NCI-H510A (cell line): ENCODE measurements at regions not wholly inside any gene's neighbourhood (a gene's known extent, or its start where the extent isn't known, plus 50 kb on each side); places are given as distances from the start of the nearest gene placed in this dataset.
"Not testable (repeated sequence)": the region's sequence is repeated elsewhere in the genome, so short reads cannot be mapped to it uniquely, and the experiment has no call there.

Experiments used
- DNase-seq: peaks from one replicate; lab custom pipeline; 2025; lab: John Stamatoyannopoulos, UW

DNA sequence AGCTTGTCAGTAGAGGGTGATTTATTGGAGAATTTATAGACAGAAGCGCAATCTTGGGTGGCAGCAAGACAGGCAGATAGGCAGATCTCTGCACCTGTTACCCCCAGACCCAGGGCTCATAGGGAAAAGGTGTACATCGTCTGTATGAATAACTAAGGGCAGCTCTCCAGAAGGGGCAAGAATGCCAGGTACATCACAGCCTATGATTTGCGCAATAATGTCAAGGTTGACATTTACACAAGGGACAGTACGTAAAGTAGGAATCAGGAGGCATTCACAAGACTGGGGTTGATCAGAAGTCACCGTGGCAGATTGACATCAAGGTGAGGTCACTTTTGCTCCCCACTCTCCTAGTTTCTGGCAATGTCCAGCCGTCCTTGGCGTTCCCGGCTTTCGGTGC lies 524.1 kb downstream of the TRIML1 start:
- no peak for DNase-seq

DNA sequence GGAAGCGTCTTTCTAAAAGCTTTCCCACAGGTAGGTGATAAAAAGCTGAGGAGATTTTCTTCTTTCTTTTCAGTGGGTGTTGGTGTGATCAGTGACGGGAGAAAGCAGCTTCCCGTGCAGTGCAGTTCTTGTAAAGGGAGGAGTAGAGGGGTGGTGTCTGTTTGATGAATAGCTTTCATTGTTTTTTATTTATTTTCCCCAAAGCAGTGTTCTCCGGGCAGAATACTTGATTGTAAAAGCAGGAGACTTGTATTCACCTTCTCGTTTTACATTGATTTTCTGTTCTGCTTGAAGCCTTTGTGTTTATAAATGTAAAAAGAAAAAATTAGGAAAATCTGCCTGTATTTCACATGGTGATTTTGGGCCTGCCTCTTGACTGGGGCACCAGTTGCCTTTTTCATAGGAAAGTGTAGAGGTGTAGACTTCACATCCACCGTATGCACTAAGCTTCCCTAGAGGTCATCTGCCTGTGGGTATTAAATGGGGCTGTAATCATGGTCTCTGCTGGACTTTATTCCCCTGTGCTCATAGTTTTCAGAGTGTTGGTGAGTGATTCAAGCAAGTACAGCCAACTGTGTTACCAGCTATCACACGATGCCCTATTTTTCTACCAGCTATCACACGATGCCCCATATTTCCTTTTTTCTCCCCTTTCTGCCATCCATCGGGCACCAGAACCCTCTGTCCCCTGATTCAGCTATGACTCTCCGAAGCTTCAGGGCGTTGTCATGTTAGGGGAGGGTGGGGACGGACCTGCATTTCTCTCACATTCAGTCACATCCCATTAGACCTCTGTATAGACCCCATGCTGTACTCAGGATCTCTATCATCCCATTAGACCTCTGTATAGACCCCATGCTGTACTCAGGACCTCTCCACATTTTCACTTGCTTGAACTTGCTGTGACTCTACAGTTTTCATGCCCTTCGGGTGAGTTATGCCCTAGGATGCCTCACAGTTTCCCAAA lies 526.5 kb downstream of the TRIML1 start:
- no peak for DNase-seq

DNA sequence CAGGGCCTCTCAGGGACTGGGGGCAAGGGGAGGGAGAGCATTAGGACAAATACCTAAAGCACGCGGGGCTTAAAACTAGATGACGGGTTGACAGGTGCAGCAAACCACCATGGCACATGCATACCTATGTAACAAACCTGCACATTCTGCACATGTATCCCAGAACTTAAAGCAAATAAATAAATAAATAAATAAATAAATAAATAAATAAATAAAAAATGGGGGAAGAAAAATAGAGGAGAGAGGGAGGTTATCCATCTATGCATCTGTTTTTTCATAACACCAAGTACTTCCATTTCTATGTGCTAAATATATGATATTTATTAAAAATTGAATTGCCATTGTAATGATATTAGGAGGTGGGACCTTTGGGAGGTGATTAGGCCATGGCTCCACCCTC lies 539.5 kb downstream of the TRIML1 start:
- not testable (repeated sequence) for DNase-seq

DNA sequence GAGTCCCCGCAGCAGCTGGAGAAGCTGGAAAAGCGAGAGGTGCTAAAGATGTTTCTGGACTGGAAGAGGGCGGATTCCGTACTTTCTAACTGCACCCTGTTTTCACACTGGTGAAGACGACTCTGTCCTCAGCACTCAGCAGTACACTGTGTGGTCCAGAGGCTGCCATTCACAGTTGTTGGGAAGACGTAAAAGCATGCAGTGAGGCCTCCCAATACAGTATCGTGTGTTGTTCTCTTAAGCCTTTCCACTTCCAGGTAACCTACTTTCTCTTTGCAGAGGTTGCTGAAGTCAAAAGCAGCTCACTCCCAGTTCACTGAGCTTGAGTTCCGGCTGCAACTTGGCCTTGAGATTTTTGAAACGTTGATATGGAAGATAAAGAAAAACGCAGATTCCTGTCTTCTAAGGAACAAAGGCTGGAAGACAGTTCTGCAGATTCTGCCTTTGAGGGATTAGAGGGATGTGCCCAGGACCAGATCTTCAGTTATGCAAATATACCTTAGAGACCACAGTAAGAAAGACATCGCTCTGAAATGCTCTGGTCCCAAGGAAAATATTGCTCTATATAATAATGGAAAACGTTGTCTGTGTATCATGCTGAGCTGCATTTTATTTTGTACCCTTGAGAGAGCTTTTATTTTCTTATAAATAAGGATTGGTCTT lies 540.9 kb downstream of the TRIML1 start:
- DNase-seq: no peak

DNA sequence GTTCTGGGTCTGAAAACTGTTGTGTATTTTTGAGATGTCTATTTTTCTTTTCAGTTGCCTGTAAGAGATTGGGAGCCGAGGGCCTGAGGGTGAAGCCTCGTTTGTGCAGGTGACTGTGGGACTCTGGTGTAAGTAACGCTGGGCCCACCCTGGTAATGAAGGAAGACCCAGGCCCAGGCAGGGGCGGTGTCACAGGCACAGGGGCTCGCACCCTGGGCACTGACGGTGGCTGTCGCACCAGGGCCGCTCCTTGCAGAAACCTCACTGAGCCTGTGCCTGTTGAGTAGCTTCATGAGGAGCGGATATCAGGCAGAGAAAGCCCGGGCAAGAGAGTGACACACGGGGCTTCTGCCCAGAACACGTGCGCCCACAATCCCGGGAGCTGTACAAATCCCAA lies 541.4 kb downstream of the TRIML1 start:
- no peak for DNase-seq

DNA sequence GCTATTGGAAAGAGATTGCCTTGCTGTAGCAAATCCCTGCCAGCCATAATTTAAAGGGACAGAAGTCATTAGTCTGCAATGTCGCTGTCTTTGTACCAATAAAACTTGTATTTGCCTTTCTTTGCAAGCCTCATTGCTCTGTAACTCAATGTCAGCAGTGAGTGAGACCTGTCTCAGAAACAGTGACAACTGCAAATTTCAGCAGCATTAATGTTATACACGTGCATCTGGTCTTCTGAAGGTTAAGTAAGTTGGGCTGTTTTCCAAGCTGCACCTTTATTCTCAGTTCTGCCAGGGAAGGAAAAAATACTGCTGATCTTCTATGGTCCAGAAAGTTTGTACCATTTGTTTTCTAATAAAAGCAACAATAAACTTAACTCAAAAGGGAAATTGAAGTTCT lies 543.1 kb downstream of the TRIML1 start:
- no peak for DNase-seq

DNA sequence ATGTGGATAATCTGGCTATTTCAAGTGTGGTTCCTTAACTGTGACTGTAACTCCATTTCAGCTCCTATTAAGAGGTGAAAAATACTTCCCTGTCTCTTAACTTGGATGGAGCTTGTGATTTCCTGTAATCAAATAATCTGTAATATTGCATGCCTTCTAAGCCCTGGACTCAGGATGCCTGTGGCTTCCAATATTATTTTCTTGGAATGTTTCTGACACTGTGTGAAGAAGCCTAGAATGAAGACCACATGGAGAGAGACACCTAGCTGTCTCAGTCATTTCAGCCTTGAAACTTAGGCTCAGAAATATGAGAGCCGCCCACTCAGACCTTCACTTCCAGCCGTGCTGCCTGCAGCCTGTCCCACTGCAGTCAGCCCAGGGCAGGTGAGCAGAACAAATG lies 544.3 kb downstream of the TRIML1 start:
- DNase-seq: no peak

DNA sequence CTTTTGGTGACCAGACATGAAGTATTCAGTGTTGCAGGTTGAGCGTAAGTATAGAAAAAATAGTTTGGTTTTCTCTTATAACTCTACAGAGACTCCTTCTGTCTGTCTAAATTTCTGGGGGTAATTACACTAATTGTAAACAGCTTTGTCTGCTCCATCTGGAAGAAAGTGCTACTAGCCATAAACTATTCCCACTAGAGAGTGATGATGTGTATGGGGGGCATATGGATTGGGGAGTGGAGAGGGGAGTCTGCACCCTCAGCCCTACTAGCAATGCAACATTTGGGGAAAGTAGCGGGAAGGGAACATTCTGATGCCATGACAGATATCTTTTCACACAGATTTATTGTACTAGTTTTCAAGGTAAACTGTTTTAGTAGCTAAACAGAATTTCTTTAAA lies 549.7 kb downstream of the TRIML1 start:
- DNase-seq: no peak

DNA sequence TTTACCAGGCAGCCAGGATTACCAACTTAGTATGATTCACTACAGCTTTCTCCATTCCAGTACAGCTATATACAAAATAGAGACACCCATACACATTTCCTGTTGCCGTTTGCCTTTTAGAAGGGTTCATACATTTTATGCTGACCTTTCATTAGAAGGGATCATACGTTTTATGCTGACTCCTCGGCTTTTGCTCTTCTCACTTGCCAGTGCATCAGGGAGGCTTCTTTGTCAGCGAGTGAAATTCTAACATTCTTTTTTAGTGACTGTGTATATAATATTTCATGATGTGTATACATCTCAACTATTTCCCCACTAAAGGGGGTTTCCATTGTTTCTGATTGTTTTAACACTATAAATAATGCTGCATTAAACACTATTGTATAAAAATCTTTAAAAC lies 552.6 kb downstream of the TRIML1 start:
- no peak for DNase-seq

DNA sequence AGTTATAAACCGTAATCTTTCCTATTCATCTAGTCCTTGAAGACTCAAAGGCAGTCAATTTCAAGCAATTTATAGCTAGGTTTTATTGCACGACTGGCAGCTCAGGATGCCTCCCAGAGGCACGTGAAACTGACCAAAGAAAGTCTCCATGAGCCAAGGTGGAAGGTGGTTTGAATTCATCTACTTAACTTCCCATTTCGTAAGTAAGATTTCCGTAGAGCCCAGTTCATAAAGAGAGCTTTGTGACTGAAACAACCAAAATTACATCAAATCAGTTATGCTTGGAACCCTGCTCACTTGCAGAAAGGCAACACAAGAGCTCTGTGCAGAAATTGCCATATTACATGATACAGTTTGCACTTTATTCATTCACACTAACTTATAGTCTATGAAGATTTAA lies 556.0 kb downstream of the TRIML1 start:
- no peak for DNase-seq

DNA sequence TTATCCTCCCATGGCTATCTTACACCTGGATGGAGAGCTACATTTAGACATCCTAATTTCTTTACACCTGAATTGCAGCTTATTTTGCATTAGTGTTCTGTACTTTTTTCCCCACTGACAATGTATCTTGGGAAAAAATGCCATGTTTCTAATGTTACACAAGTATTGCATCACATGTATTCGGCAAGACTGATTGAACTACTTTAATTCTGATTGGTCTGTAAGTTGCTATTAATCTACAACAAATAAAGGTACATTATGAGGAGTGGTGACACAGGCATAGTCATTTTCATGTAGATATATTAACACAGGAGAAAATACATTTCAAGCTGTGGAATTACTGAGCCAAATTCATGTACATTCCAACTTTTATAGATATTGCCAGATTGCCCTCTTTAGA lies 558.0 kb downstream of the TRIML1 start:
- DNase-seq: no peak

DNA sequence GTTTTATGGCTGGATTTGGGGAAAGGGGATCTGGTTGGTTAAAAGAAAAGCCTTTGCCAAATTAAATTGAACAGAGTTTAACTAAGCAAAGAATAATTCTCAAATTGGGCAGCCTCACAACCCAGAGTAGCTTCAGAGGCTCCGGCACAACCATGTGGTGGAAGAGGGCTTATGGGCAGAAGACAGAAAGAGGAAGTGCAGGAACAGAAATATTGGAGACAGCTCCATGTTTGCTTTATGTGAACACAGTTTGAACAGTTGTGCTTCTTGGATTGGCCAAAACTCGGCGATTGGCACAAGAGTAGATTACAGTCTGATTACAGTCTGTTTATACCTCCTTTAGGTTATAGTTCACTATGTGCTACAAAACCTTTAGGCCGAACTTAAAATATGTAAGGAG lies 562.7 kb downstream of the TRIML1 start:
- DNase-seq: no peak

DNA sequence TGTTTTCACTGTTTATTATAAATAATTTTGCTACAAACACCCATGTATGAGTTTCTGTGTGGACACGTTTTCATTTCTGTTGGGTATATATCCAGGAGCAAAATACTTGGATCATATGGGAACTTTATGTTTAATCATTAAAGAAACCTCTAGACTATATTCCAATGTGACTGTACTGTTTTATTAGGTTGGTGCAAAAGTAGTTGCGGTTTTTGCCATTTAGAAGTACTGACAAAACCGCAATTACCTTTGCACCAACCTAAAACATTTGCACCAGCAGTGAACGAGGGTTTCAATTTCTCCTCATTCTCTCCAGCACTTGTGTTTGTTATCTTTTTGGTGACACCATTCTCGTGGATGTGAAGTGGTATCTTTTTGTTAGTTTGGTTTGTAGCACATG lies 565.0 kb downstream of the TRIML1 start:
- no peak for DNase-seq

DNA sequence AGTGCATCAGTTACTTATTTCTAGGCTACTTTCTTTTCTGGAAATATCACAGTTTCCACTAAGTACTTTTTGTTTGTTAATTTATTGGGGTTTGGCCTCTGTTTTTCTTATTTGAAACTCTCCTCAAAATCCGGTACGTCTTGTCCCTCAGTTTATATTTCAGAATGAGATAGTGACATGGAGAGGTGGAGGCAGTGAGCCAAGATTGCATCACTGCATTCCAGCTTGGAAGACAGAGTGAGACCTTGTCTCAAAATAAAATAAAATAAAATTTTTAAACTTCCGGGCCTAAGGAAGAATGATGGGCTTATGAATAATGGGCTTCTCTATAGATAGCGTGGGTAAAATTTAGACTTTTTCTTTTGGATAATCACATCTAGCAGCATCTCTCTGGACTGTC lies 567.8 kb downstream of the TRIML1 start:
- DNase-seq: no peak

DNA sequence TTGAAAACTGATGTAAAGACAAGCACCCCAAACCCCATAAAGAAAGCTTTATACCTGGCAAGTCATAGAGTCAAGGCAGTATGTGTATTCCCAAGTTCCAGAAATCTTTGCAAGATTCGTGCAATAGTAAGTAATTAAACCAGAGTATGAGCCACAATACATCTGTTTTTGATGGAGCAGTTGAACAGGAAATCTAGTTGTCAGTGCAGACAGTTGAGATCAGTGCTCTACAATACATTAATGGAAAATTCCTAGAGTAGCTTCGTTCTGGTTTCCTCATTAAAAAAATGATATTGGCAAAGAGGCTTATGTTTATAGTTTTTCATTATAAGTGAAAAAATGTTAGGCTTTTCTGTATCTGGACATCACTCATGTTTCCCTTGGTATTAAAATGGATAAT lies 575.3 kb downstream of the TRIML1 start:
- DNase-seq: no peak

DNA sequence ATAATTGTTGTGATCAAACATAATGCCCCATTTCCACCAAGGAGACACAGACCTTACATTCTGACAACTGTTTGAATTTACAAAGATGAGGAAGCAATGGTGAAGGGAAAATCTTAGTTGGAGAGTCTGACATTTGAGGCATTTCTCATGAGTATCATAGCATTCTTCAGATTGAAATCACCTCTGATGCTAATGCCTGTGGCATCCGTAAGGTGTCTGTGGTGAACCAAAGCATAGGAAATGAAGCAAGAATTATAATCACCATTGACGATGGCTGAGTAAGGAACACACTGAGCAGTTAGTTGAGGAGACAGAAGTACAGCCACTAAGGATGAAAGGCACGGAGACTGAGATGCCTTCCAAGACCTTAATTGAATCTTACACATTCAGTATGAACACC lies 575.7 kb downstream of the TRIML1 start:
- no peak for DNase-seq

DNA sequence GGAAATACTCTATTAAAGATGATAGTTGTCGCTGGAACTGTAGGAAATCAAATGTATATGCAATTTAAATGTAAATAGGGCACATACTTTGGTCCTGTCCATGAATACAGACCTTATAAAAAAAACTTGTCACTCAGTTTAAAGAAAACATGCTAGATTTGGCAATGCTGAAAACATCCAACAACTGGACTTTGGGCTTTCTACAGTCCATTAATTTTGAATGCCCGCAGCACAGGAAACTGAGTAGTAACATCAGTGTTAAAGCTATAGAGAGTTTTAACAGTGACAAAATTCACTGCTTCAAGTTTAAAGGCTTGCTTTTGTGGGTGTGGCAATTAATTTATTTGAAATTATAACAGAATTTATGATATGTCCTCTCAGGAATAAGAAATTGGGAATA lies 578.4 kb downstream of the TRIML1 start:
- no peak for DNase-seq

DNA sequence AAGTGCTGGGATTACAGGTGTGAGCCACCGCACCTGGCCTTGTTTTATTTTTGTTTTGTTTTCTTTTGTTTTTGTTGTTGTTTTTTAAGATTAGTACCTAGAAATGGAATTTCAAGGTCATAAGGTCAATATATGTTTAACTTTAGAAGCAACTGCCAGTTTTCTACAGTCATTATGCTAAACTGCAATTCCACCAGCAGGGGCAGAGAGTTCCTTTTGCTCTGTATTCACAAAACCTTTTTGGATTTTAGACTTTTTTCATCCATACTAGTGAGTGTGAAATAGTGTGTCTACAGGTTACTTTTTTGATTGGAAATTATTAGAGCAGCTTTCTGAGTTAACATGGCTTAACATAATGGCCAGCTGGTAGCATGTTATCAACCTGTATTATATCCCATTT lies 580.6 kb downstream of the TRIML1 start:
- DNase-seq: no peak

DNA sequence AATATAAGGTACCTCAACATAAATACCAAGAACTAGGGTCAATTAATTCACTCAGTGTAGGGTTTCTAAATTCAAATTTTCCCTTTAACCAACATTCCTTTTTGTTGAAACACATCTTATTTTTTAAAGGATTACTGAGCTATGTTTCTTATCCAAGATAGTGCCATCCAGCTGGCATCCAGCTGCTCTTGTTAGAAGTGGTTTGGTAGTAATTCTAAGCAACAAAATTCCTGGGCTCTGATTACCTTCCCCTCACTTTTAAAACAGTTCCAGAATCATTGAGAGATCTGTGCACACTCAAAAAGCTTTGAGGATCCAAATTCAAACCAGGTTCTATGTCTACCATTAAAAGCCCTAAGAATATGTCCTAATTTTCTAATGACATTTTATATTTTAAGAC lies 583.7 kb downstream of the TRIML1 start:
- no peak for DNase-seq

DNA sequence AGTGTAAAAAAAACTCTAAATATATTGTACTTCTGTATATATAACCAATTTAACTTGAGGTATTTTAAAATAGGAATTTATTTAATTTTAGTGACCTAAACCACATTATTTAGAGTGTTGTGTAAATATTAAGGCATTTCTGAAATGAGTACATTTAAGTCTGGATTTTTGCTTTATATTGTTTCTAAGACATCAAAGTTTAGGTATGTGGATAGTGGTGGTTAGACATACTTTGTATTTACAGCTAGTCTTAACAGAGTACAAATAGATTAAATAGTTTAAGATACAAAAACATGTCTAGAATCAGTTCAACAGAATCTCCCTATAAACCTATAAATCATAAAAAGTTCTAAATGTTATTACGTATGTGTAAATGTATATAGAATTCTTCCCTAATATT lies 588.5 kb downstream of the TRIML1 start:
- DNase-seq: no peak

DNA sequence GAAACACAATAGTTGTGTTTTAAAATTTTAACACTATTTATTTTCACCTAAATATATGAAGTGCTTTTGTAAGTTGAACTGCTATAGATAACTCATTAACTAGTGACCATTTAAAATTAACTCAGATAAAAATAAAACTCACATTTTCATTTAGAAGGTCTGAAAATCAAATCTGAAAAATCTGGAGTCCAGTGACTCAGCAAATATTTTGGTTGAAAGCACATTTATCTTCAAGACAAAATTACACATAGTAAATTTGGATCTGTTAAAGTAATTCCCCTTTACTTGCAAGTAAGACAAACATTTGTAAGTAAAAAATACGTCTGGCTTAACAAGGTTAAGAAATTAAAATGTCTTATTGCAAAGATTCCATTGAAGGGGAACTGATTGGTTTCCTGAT lies 589.1 kb downstream of the TRIML1 start:
- no peak for DNase-seq

DNA sequence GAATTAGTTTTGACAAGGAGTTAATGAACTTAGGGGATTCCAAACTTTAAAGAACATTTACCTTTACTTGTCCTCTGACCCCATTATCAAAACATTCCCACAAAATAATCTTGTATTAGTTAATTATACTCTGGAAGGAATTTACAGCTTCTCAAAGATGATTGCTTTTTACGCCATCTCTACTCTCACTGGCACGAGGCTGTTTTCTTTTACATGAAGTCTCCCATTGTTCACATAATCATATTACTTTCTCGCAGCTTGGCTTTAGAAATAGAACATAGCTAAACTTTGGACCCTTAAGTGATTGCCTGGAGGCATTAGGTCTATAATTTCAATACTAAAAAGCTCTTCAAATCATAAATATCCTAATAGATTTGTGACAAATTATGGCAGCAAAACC lies 592.9 kb downstream of the TRIML1 start:
- no peak for DNase-seq

DNA sequence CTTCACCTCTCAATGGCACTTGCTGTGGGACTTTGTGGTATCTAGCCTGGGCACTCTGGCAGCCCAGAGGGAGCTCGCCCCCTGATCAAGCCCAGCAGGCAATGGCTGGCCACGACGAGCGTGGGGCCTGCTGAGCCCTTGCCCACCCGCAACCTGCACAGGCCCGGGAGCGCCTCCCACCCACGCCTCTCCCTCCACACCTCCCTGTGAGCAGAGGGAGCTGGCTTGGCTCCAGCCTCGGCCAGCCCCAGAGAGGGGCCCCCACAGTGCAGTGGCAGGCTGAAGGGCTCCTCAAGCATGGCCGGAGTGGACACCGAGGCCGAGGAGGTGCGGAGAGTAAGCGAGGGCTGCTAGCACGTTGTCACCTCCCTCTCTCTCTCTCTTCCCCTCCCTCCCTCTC lies 595.8 kb downstream of the TRIML1 start:
- no peak for DNase-seq
